Activated effector memory CD4-positive, alpha-beta T cell treated with Interleukin-2 at 50 U/mL for 16 hours (primary cell): ENCODE measurements at regions not wholly inside any gene's neighbourhood (a gene's known extent, or its start where the extent isn't known, plus 50 kb on each side); places are given as distances from the start of the nearest gene placed in this dataset.
"Not testable (repeated sequence)": the region's sequence is repeated elsewhere in the genome, so short reads cannot be mapped to it uniquely, and the experiment has no call there.

Experiments
- DNase-seq: peaks from one replicate; pipeline ENCODE4 v3.0.0-alpha.2; 2020

- no peak for DNase-seq
Observed at GRCh38 chr2:105525201-105525600, 126.3 kb upstream of the FHL2 start.

DNA sequence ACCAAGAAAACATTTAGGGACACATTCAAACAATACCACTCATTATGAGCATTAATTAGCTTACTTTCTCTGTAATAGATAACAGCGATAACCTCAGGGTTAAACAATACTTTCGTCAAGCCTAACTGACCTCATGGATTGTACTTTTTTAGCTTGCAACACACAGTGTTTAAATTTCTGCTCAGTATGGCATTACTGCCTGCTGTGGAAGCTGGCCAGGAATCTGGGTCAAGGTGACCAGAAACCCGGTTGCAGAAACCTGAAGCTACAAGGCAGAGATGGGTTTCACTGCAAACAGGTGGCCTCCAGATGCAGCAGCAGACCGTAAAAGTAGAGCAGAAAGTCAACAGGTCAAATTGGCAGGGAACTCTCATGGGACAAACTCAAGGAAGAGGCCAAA lies 123.8 kb upstream of the FHL2 start:
- no peak for DNase-seq

- no peak for DNase-seq
Observed at GRCh38 chr2:105521616-105522015, 122.8 kb upstream of the FHL2 start.

DNA sequence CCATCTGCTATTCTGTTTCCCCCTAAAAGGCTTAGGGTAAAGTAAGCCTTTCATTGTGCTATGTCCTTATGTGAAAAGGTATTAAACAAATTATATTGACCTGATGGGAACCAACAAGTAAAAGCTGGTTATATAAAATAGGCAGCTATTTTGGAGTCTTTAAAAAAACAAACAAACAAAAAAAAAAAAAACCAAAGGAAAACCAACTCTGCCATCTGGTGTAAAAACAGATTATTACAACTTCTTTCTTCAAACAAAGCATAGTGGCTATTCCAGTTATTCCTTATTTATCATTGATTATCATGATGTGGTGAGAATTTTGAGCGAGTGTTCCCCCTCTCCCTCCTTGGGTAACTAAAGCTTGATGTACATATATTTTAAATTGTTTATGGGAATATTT lies 122.3 kb upstream of the FHL2 start:
- no peak for DNase-seq

- DNase-seq = no peak
Observed at GRCh38 chr2:105519516-105519915, 120.7 kb upstream of the FHL2 start.

- DNase-seq = no peak
Observed at GRCh38 chr2:105518897-105519296, 120.0 kb upstream of the FHL2 start.

DNA sequence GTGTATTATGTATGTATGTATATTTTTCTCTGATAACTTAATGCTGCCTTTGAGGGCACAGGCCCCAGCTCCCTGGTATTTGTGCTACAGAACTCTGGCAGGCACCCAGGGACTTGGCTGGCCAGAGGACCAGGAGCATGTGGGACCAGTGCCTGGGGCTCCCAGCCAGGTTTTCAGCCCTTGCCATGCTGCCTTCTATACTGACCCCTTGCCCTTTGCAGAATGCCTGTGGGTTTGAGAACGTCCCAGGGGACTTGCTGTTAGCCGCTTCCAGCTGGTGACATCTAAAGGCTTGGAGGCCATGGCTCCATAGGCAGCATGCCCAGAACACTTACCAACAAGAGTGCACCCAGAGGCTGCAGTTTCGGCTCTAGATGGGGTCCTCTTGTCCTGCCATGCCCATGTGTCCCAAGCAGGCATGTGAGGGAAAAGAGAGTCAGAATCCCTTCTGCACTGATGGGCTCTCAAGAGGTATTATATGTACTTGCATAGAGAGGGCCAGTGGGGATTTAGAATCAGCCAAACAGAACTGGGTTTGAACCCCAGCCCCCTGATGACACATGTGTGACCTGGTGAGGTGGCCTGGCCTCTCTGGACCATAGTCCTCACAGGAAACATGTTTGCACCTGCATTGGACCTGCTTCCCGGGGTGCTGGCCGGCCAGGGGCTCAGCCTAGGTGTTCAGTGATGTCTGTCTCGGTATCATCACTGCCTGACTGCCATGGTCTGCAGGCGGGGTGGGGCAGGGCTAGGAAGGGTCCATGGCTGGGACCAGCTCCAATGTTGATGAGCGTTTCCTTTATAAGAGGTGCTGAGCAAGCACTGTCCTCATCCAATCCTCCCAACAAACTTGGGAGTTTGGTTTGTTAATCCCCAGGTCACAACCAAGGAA lies 119.2 kb upstream of the FHL2 start:
- no peak for DNase-seq

- DNase-seq = no peak
Observed at GRCh38 chr2:105515581-105516415, 116.9 kb upstream of the FHL2 start.

GRCh38 chr2:105514576-105514975 lies 115.7 kb upstream of the FHL2 start:
- no peak for DNase-seq

DNA sequence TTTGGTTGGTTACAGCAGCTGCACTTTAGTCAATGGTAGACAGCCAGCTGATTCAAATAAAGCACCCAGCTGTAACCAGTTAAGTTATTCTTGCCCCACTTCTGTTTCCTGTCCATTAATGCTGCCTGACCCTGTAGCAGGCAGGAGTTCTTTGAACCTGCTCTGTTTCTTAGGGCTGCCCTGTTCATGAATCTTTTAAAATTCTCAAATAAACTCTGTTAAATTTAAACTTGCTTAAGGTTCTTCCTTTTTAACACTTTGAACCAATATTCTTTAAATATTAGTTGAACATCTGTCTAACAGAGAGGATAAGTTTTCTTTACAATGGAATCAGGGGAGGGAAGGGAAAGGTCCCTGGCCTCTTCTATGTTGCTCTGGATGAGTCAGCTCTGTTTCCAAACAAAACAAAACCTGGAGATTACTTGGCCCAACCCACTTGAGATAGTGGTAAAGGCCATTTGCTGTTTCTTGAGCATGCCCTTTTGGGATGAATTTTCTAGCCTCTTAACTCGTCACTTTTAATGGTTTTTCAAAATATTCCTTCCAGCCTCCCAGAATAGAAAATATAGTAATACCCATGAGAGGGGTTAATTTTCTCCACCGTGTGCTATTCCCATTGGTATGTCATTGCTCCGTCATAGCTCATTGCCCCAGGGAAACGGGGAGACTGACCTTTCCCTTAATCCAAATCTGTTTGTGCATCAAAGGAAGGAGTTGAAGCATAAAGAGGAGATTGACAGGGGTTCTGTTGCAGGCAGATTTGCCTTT lies 112.1 kb upstream of the FHL2 start:
- no peak for DNase-seq

GRCh38 chr2:105509269-105510086 lies 110.6 kb upstream of the FHL2 start:
- no peak for DNase-seq

DNA sequence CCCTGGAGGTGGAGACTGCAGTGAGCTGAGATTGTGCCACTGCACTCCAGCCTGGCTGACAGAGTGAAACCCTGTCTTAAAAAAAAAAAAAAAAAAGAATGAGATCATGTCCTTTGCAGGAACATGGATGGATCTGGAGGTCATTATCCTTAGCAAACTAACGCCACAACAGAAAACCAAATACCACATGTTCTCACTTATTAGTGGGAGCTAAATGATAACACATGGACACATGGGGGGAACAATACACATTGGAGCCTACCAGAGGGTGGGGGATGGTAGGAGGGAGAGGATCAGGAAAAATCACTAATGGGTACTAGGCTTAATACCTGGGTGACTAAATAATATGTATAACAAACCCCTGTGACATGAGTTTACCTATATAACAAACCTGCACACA lies 108.0 kb upstream of the FHL2 start:
- not testable (repeated sequence) for DNase-seq

GRCh38 chr2:105504459-105504858 lies 105.6 kb upstream of the FHL2 start:
- DNase-seq = no peak

DNA sequence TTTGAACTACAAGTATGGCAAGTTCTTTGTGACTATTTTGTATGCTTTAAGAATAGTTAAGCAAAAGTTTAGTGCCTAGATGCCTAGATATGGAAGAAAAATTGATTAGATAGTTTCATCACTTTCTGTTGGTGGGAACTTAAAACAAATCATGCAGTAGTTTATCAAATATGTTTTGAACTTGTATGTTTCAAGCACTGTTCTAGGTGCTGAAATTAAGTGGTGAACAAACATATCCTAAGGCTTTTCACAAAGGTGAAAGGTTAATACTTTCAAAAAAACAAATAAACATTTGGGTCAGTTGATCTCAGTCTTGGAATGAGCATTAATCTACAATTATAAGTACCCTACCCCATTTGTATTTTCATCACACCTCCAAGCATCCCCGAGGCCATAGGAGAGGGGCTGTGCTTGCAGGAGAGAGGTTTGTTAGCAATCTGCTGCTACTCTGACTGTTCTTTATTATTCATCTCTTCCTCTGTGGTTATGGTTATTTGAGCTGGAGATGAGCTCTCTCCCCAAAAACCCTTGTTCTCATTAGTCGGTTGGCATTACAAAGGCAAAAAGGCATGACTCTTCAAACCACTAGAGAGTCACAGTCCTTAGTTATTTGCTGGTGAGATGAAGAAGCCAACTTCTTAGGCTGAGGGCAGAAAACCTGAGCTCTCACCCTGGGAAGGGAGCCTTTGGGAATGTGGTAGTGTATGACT lies 103.9 kb upstream of the FHL2 start:
- no peak for DNase-seq

DNA sequence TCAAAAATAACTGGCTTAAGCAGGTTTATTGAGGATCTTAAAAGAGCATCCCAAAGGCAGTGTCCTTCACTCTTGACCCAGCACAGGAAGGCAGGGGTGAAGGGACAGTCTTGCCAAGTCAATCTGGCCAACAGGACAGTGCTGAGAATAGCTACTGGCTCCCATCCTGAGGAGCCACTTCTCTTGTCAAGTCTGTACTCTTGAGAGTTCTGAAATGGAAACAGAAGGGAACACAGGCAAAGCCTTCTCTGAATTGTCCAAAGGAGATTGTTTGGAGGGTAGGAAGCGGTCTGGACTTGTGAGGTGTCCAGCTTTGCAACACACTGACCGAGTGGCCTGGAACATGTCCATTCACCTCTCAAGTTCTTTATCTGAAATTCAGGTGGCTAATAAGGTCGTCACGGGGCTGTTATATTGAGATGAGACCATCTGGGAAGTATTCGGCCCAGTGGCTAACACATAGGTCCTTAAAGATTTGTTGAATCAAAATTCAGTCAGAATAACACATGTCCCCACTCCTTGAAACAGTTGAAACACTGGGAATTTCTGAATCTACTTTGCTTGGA lies 99.5 kb upstream of the FHL2 start:
- DNase-seq = no peak

- no peak for DNase-seq
Observed at GRCh38 chr2:105497094-105497493, 98.2 kb upstream of the FHL2 start.

DNA sequence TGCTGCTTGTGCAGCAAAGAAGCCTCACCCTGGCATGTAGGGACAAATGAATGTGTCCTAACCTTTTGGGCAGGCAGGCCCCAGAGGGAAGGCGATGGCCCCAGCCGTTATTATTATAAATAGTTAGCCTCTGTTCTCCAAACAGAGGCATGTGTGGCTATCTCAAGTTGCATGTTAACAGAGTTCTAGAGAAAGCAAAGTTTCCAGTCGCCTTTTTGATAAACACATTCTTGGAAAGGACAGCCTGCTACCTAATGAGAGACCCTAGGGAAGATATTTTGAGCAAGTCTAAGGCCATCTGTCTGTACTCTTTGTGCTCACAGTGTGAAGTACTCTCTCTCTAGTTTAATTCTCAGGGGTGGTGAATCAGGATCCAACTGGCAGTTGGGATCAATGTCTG lies 97.4 kb upstream of the FHL2 start:
- no peak for DNase-seq

- DNase-seq = no peak
Observed at GRCh38 chr2:105494683-105495425, 96.0 kb upstream of the FHL2 start.

DNA sequence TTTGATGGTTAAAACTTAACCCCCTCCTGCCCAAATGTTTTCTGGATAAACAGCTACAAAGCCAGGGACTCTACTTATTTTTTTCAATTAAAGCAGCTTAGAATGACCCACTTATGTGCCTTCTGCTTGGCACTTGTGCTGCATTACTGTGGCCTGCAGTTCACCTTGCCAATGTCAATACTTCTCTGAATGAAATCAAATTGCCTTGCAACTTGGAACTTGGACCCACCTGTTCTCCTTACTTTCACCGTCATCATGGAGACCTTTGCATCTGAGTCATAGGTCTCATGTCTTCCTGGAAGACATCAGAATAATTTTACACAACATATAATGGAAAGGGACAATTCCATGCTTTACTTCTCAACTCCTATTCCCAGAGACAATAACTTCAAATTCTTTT lies 92.1 kb upstream of the FHL2 start:
- no peak for DNase-seq

- DNase-seq = no peak
Observed at GRCh38 chr2:105490204-105490603, 91.4 kb upstream of the FHL2 start.
